NCI-H187 (cell line): ENCODE measurements at regions not wholly inside any gene's neighbourhood (a gene's known extent, or its start where the extent isn't known, plus 50 kb on each side); places are given as distances from the start of the nearest gene placed in this dataset.

Source experiments
- DNase-seq, 2 experiments: peaks; one replicate each; lab custom pipeline; 2025; lab: John Stamatoyannopoulos, UW

- no peak for DNase-seq
These were observed 98.1 kb upstream of the NFIA start for GRCh38 chr1:60984062-60984799.

- no peak for DNase-seq
These were observed 98.7 kb upstream of the NFIA start for GRCh38 chr1:60983701-60984061.

- no peak for DNase-seq
These were observed 99.8 kb upstream of the NFIA start for GRCh38 chr1:60982539-60982938.

GRCh38 chr1:60981357-60981756 lies 101.0 kb upstream of the NFIA start:
- no peak for DNase-seq

- DNase-seq = peak in 1 of 2 experiments; percentile 36
These were observed 103.7 kb upstream of the NFIA start for GRCh38 chr1:60978421-60979357.

- no peak for DNase-seq
These were observed 104.7 kb upstream of the NFIA start for GRCh38 chr1:60977661-60978060.

- no peak for DNase-seq
These were observed 107.6 kb upstream of the NFIA start for GRCh38 chr1:60974524-60975372.

GRCh38 chr1:60973668-60974067 lies 108.7 kb upstream of the NFIA start:
- DNase-seq = no peak

GRCh38 chr1:60972841-60973364 lies 109.5 kb upstream of the NFIA start:
- DNase-seq = no peak

GRCh38 chr1:60971330-60971729 lies 111.0 kb upstream of the NFIA start:
- DNase-seq = no peak

GRCh38 chr1:60969971-60970509 lies 112.3 kb upstream of the NFIA start:
- peak in 1 of 2 experiments; percentile 20 for DNase-seq

- DNase-seq = no peak
These were observed 117.0 kb upstream of the NFIA start for GRCh38 chr1:60965280-60965854.

- DNase-seq = no peak
These were observed 119.0 kb upstream of the NFIA start for GRCh38 chr1:60963167-60963940.

- no peak for DNase-seq
These were observed 121.4 kb upstream of the NFIA start for GRCh38 chr1:60960891-60961461.

GRCh38 chr1:60959701-60960100 lies 122.7 kb upstream of the NFIA start:
- no peak for DNase-seq

- DNase-seq = no peak
These were observed 124.4 kb upstream of the NFIA start for GRCh38 chr1:60958001-60958400.

- no peak for DNase-seq
These were observed 125.8 kb upstream of the NFIA start for GRCh38 chr1:60956520-60956919.

GRCh38 chr1:60952612-60953111 lies 129.7 kb upstream of the NFIA start:
- no peak for DNase-seq

- no peak for DNase-seq
These were observed 131.9 kb upstream of the NFIA start for GRCh38 chr1:60950224-60951063.
